H9 (cell line): ENCODE measurements at regions not wholly inside any gene's neighbourhood (a gene's known extent, or its start where the extent isn't known, plus 50 kb on each side); places are given as distances from the start of the nearest gene placed in this dataset.

ENCODE experiments used
- DNase-seq: peaks from one replicate; pipeline ENCODE4 v3.0.0-alpha.2; 2017
- H2AFZ ChIP-seq: one replicate; pipeline ENCODE4 v1.6.1; 2013; ENCODE audit warnings: mild to moderate bottlenecking, low read length, control low read depth, moderate library complexity
- H2AK5ac ChIP-seq: 2 replicates; pipeline ENCODE4 v1.6.1; 2013; ENCODE audit warnings: low read length, control low read depth, mixed read lengths; ENCODE audit not compliant: insufficient read length
- H2BK120ac ChIP-seq: one replicate; pipeline ENCODE4 v1.6.1; 2013; ENCODE audit warnings: low read depth, mild to moderate bottlenecking, low read length, control low read depth, inconsistent platforms; ENCODE audit not compliant: poor library complexity, severe bottlenecking
- H2BK12ac ChIP-seq: 2 replicates; pipeline ENCODE4 v1.6.1; 2013; ENCODE audit warnings: low read length, control low read depth, mixed read lengths, low read depth; ENCODE audit not compliant: insufficient read length
- H2BK15ac ChIP-seq: 2 replicates; pipeline ENCODE4 v1.6.1; 2013; ENCODE audit warnings: low read depth, low read length, control low read depth
- H2BK20ac ChIP-seq: one replicate; pipeline ENCODE4 v1.6.1; 2013; ENCODE audit warnings: low read depth, mild to moderate bottlenecking, low read length, control low read depth, inconsistent platforms; ENCODE audit not compliant: poor library complexity, severe bottlenecking
- H2BK5ac ChIP-seq: 2 replicates; pipeline ENCODE4 v1.6.1; 2013; ENCODE audit warnings: low read length, control low read depth, mixed read lengths; ENCODE audit not compliant: insufficient read length
- H3K14ac ChIP-seq: 2 replicates; pipeline ENCODE4 v1.6.1; 2013; ENCODE audit warnings: low read length, control low read depth; ENCODE audit not compliant: insufficient read depth
- H3K18ac ChIP-seq: 2 replicates; pipeline ENCODE4 v1.6.1; 2013; ENCODE audit warnings: low read depth, mild to moderate bottlenecking, mixed read lengths, low read length, control low read depth; ENCODE audit not compliant: insufficient read length
- H3K23ac ChIP-seq: 2 replicates; pipeline ENCODE4 v1.6.1; 2013; ENCODE audit warnings: low read length, control low read depth, mixed read lengths, low read depth; ENCODE audit not compliant: insufficient read length
- H3K23me2 ChIP-seq: 2 replicates; pipeline ENCODE4 v1.6.1; 2013; ENCODE audit warnings: low read depth, mild to moderate bottlenecking, mixed read lengths, low read length, control low read depth; ENCODE audit not compliant: insufficient read length, poor library complexity, severe bottlenecking
- H3K27ac ChIP-seq: 2 replicates; pipeline ENCODE4 v1.5.1; 2013; ENCODE audit warnings: low read length, control low read depth, mixed read lengths, low read depth; ENCODE audit not compliant: insufficient read length
- H3K27me3 ChIP-seq: 2 replicates; pipeline ENCODE4 v1.6.1; 2013; ENCODE audit warnings: low read length, control low read depth, inconsistent platforms; ENCODE audit not compliant: insufficient read depth
- H3K4ac ChIP-seq: 2 replicates; pipeline ENCODE4 v1.6.1; 2013; ENCODE audit warnings: low read depth, mild to moderate bottlenecking, control low read depth, inconsistent platforms, low read length, moderate library complexity
- H3K4me1 ChIP-seq: 2 replicates; pipeline ENCODE4 v1.6.1; 2013; ENCODE audit warnings: low read length, control low read depth, inconsistent platforms; ENCODE audit not compliant: insufficient read depth
- H3K4me2 ChIP-seq: 2 replicates; pipeline ENCODE4 v1.6.1; 2013; ENCODE audit warnings: low read length, control low read depth, mixed read lengths; ENCODE audit not compliant: insufficient read length, insufficient read depth
- H3K56ac ChIP-seq: 2 replicates; pipeline ENCODE4 v1.6.1; 2013; ENCODE audit warnings: low read depth, mild to moderate bottlenecking, mixed read lengths, low read length, control low read depth; ENCODE audit not compliant: insufficient read length
- H3K79me1 ChIP-seq: 2 replicates; pipeline ENCODE4 v1.6.1; 2013; ENCODE audit warnings: low read depth, mild to moderate bottlenecking, moderate library complexity, low read length, control low read depth, inconsistent platforms; ENCODE audit not compliant: insufficient read depth, poor library complexity, severe bottlenecking
- H3K79me2 ChIP-seq: 2 replicates; pipeline ENCODE4 v1.6.1; 2013; ENCODE audit warnings: low read length, control low read depth, inconsistent platforms; ENCODE audit not compliant: insufficient read depth
- H3K9ac ChIP-seq: 2 replicates; pipeline ENCODE4 v1.6.1; 2013; ENCODE audit warnings: low read length, control low read depth, mixed read lengths; ENCODE audit not compliant: insufficient read length; ENCODE audit errors: extremely low read depth
- H3K9me3 ChIP-seq: one replicate; pipeline ENCODE4 v1.6.1; 2013; ENCODE audit warnings: low read depth, low read length, inconsistent platforms; ENCODE audit not compliant: control insufficient read depth
- H3T11ph ChIP-seq: one replicate; pipeline ENCODE4 v1.6.1; 2013; ENCODE audit warnings: mild to moderate bottlenecking, low read length, control low read depth, inconsistent platforms
- H4K20me1 ChIP-seq: one replicate; pipeline ENCODE4 v1.6.1; 2013; ENCODE audit not compliant: control insufficient read depth, insufficient read length, insufficient read depth
- H4K5ac ChIP-seq: 2 replicates; pipeline ENCODE4 v1.6.1; 2013; ENCODE audit warnings: low read depth, mild to moderate bottlenecking, mixed read lengths, low read length, control low read depth; ENCODE audit not compliant: insufficient read length
- H4K8ac ChIP-seq: replicated peaks from 2 replicates; pipeline ENCODE4 v1.6.1; 2013; ENCODE audit warnings: low read length, control low read depth, mixed read lengths, low read depth; ENCODE audit not compliant: insufficient read length
- H4K91ac ChIP-seq: 2 replicates; pipeline ENCODE4 v1.6.1; 2013; ENCODE audit warnings: low read depth, mild to moderate bottlenecking, moderate library complexity, mixed read lengths, low read length, control low read depth; ENCODE audit not compliant: insufficient read length
- H3K27ac Mint-ChIP-seq, 3 experiments: 2 replicates in 2 of 3; 3 replicates in 1 of 3; pipeline ENCODE4 v1.8.0; 2020 to 2021; ENCODE audit warnings: mixed read lengths in 3 of 3, mild to moderate bottlenecking in 1 of 3, moderate library complexity in 1 of 3
- H3K27me3 Mint-ChIP-seq: 2 replicates; pipeline ENCODE4 v1.8.0; 2021; ENCODE audit warnings: low read depth, mild to moderate bottlenecking, moderate library complexity, mixed read lengths
- H3K36me3 Mint-ChIP-seq, 3 experiments: 2 replicates in 2 of 3; 3 replicates in 1 of 3; pipeline ENCODE4 v1.8.0; 2020 to 2021; ENCODE audit warnings: low read depth in 3 of 3, mixed read lengths in 3 of 3; ENCODE audit not compliant: insufficient read depth in 1 of 3
- H3K4me1 Mint-ChIP-seq, 2 experiments: 2 replicates each; pipeline ENCODE4 v1.8.0; 2020; ENCODE audit warnings: mixed read lengths in 2 of 2
- H3K4me3 Mint-ChIP-seq, 2 experiments: 2 replicates in 1 of 2; 3 replicates in 1 of 2; pipeline ENCODE4 v1.8.0; 2020 to 2021; ENCODE audit warnings: mild to moderate bottlenecking in 2 of 2, mixed read lengths in 2 of 2, moderate library complexity in 1 of 2
- H3K9me3 Mint-ChIP-seq, 2 experiments: 2 replicates in 1 of 2; 3 replicates in 1 of 2; pipeline ENCODE4 v1.8.0; 2020; ENCODE audit warnings: mild to moderate bottlenecking in 2 of 2, mixed read lengths in 2 of 2, moderate library complexity in 1 of 2
- CTCF ChIP-seq: fragments of 200-600 bp; sonication (generic); conservative IDR thresholded peaks from 3 replicates; pipeline ENCODE4 v1.8.0; 2021; ENCODE audit warnings: antibody characterized with exemption, mild to moderate bottlenecking
- WGBS: extraction: QIAGEN DNeasy Blood & Tissue Kit; methylation state at CpG from one replicate; pipeline ENCODE4 v1.1.7; 2013; ENCODE audit warnings: missing lambda C conversion rate, low lambda C conversion rate, mixed read lengths; ENCODE audit not compliant: insufficient read length; ENCODE audit errors: extremely low coverage; 5-methylcytosine and 5-hydroxymethylcytosine counted together

- H3K79me2 ChIP-seq, result no peaks in the 10 kb centered on the region
- Mint-ChIP-seq H3K4me3 (no peak overlapping the region), H3K27ac (no peak overlapping the region), H3K27me3 (no peaks in the 10 kb centered on the region), H3K9me3 (no peaks in the 10 kb centered on the region), H3K36me3 (no peaks in the 10 kb centered on the region), H3K4me1 (no peaks in the 10 kb centered on the region)
- H2BK5ac ChIP-seq, result no peak overlapping the region
- no peak overlapping the region for H3K9ac ChIP-seq
- no peaks in the 10 kb centered on the region for H3K4me1 ChIP-seq
- no peak overlapping the region for H3K4me2 ChIP-seq
- no peak overlapping the region for H3K56ac ChIP-seq
- no peak overlapping the region for H2BK120ac ChIP-seq
- H3K9me3 ChIP-seq, result no peaks in the 10 kb centered on the region
- no peak overlapping the region for H4K8ac ChIP-seq
- no peaks in the 10 kb centered on the region for H4K20me1 ChIP-seq
- H3K23ac ChIP-seq, result no peak overlapping the region
- H3K4ac ChIP-seq, result no peak overlapping the region
- H2AK5ac ChIP-seq, result no peak overlapping the region
- H3K14ac ChIP-seq, result no peak overlapping the region
- no peak overlapping the region for H2BK20ac ChIP-seq
- H3K18ac ChIP-seq, result no peak overlapping the region
- no peak overlapping the region for H4K5ac ChIP-seq
- H2AFZ ChIP-seq, result no peak overlapping the region
- DNase-seq, result no peak
- no peak for TF ChIP-seq CTCF
- H3K23me2 ChIP-seq, result no peaks in the 10 kb centered on the region
- no peak overlapping the region for H4K91ac ChIP-seq
- no peak overlapping the region for H3K27ac ChIP-seq
- H2BK15ac ChIP-seq, result no peak overlapping the region
- no CpG with 5 or more reads among the region's 3 CpGs for WGBS
- no peaks in the 10 kb centered on the region for H3K79me1 ChIP-seq
- H3K27me3 ChIP-seq, result no peaks in the 10 kb centered on the region
- H2BK12ac ChIP-seq, result no peak overlapping the region
- H3T11ph ChIP-seq, result no peak overlapping the region
Measured at GRCh38 chr3:86438544-86438943, 552.4 kb downstream of the VGLL3 start.
